Ascending aorta (tissue), 2 donors: ENCODE measurements at regions not wholly inside any gene's neighbourhood (a gene's known extent, or its start where the extent isn't known, plus 50 kb on each side); places are given as distances from the start of the nearest gene placed in this dataset.

ENCODE experiments used
- DNase-seq, 2 donors: peaks; one replicate each; pipeline ENCODE4 v3.0.0-alpha.2; 2019; ENCODE audit warnings: low spot score in 2 of 2
- H3K27ac ChIP-seq, 2 donors: fragments of 200-600 bp; sonication (generic); one replicate each; pipeline ENCODE4 v1.5.1; 2016 to 2017; ENCODE audit warnings: mild to moderate bottlenecking in 1 of 2
- H3K27me3 ChIP-seq: fragments of 200-600 bp; sonication (generic); one replicate; pipeline ENCODE4 v1.5.1; 2017
- H3K36me3 ChIP-seq, 2 donors: fragments of 200-600 bp; sonication (generic); one replicate each; pipeline ENCODE4 v1.5.1; 2016
- H3K4me1 ChIP-seq, 2 donors: fragments of 200-600 bp; sonication (generic); one replicate each; pipeline ENCODE4 v1.5.1; 2016 to 2017; ENCODE audit warnings: mild to moderate bottlenecking in 1 of 2
- H3K4me3 ChIP-seq, 2 donors: fragments of 200-600 bp; sonication (generic); one replicate each; pipeline ENCODE4 v1.5.1; 2016 to 2017; ENCODE audit warnings: mild to moderate bottlenecking in 1 of 2
- H3K9me3 ChIP-seq, 2 donors: fragments of 200-600 bp; sonication (generic); one replicate each; pipeline ENCODE4 v1.5.1; 2016
- CTCF ChIP-seq, 3 experiments: fragments of 200-600 bp in 2 of 3; fragments of 450-650 bp in 1 of 3; sonication (generic) in 2 of 3; IDR thresholded peaks; one replicate each; pipeline ENCODE4 v1.5.1; 2016 to 2019; ENCODE audit warnings: antibody characterized with exemption in 3 of 3, mild to moderate bottlenecking in 1 of 3, moderate library complexity in 1 of 3
- intact Hi-C: fragments of 100-400 bp; cut with DNase I; formaldehyde crosslinking; loops from one replicate; pipeline ENCODE4 v1.15.1; 2023

- Histone ChIP-seq H3K36me3 (no peaks in the 10 kb centered on the region), H3K27me3 (no peaks in the 10 kb centered on the region), H3K4me3 (no peak overlapping the region), H3K4me1 (no peaks in the 10 kb centered on the region), H3K27ac (no peak overlapping the region), H3K9me3 (no peaks in the 10 kb centered on the region)
- DNase-seq: no peak
- TF ChIP-seq CTCF (IDR thresholded peaks at IDR 0.05): no peak
- intact Hi-C loops: no loop called here
These were observed 71.8 kb upstream of the PGRMC2 start for GRCh38 chr4:128359422-128359821.

GRCh38 chr4:128358913-128359279 is 71.3 kb upstream of the PGRMC2 start:
- Histone ChIP-seq H3K4me1 (no peaks in the 10 kb centered on the region), H3K4me3 (no peak overlapping the region), H3K9me3 (no peaks in the 10 kb centered on the region), H3K27me3 (no peaks in the 10 kb centered on the region), H3K36me3 (no peaks in the 10 kb centered on the region), H3K27ac (no peak overlapping the region)
- no peak for DNase-seq
- TF ChIP-seq CTCF (IDR thresholded peaks at IDR 0.05): no peak
- intact Hi-C loops: no loop called here

- Histone ChIP-seq H3K4me3 (no peak overlapping the region), H3K27ac (no peak overlapping the region), H3K27me3 (no peaks in the 10 kb centered on the region), H3K36me3 (no peaks in the 10 kb centered on the region), H3K9me3 (no peaks in the 10 kb centered on the region), H3K4me1 (no peaks in the 10 kb centered on the region)
- no peak for DNase-seq
- intact Hi-C loops: no loop called here
- no peak for TF ChIP-seq CTCF (IDR thresholded peaks at IDR 0.05)
These were observed 70.8 kb upstream of the PGRMC2 start for GRCh38 chr4:128358231-128358912.

GRCh38 chr4:128357286-128357685 is 69.7 kb upstream of the PGRMC2 start:
- Histone ChIP-seq H3K4me1 (no peaks in the 10 kb centered on the region), H3K27me3 (no peaks in the 10 kb centered on the region), H3K9me3 (no peaks in the 10 kb centered on the region), H3K4me3 (no peak overlapping the region), H3K36me3 (no peaks in the 10 kb centered on the region), H3K27ac (no peak overlapping the region)
- no peak for DNase-seq
- intact Hi-C loops: no loop called here
- no peak for TF ChIP-seq CTCF (IDR thresholded peaks at IDR 0.05)

GRCh38 chr4:128355305-128355704 is 67.7 kb upstream of the PGRMC2 start:
- H3K27ac ChIP-seq: no peak overlapping the region
- intact Hi-C loops: no loop called here
- no peak for TF ChIP-seq CTCF (IDR thresholded peaks at IDR 0.05)
- H3K9me3 ChIP-seq: no peaks in the 10 kb centered on the region
- H3K27me3 ChIP-seq: no peaks in the 10 kb centered on the region
- no peak overlapping the region for H3K4me3 ChIP-seq
- H3K4me1 ChIP-seq: no peaks in the 10 kb centered on the region
- no peaks in the 10 kb centered on the region for H3K36me3 ChIP-seq
- no peak for DNase-seq
